ENCODE measurements at regions not wholly inside any gene's neighbourhood (a gene's known extent, or its start where the extent isn't known, plus 50 kb on each side); places are given as distances from the start of the nearest gene placed in this dataset.

- TF ChIP-seq MAX (IDR thresholded peaks at IDR 0.05) (no peak), JUN (IDR thresholded peaks at IDR 0.05; ENCODE audit: low read depth, low read length) (no peak), YY1 (IDR thresholded peaks at IDR 0.05; ENCODE audit: low read depth, low read length) (no peak), EP300 (IDR thresholded peaks at IDR 0.05; ENCODE audit: borderline replicate concordance in 1 of 2, low read depth in 2 of 2, low read length in 2 of 2) (no peak), PHF8 (conservative IDR thresholded peaks at IDR 0.05; ENCODE audit: low read depth, low read length) (no peak), KDM5A (IDR thresholded peaks at IDR 0.05; ENCODE audit: low read length) (no peak), RFX5 (IDR thresholded peaks at IDR 0.05; ENCODE audit: borderline replicate concordance, low read depth, low read length) (no peak), POLR2A (IDR thresholded peaks at IDR 0.05; ENCODE audit: control extremely low read depth in 1 of 2, low read depth in 2 of 2, low read length in 2 of 2) (no peak), CTCF (IDR thresholded peaks at IDR 0.05; ENCODE audit: control extremely low read depth in 1 of 3, insufficient read depth in 1 of 3, low read depth in 1 of 3, low read length in 3 of 3) (no peak), ATF3 (IDR thresholded peaks at IDR 0.05; ENCODE audit: insufficient read depth, low read depth, low read length) (no peak), CHD2 (IDR thresholded peaks at IDR 0.05; ENCODE audit: low read length) (no peak)
Observed at GRCh38 chr16:25370541-25370940, 112.9 kb upstream of the ZKSCAN2 start.

Measured in H1 (cell line).